ENCODE measurements at regions not wholly inside any gene's neighbourhood (a gene's known extent, or its start where the extent isn't known, plus 50 kb on each side); places are given as distances from the start of the nearest gene placed in this dataset.

- TF ChIP-seq REST (IDR thresholded peaks at IDR 0.05; ENCODE audit: insufficient read depth in 1 of 2, low read depth in 2 of 2, low read length in 1 of 2) (no peak), CTCF (IDR thresholded peaks at IDR 0.05) (no peak)
These were observed 152.3 kb upstream of the RAB4A start for GRCh38 chr1:229118477-229119061.

Measured in Panc1 (cell line).